T-helper 2 cell treated with Interferon-gamma antibody and Interleukin-4, amounts not matched to agents 100 ng/mL and 5 ng/mL, for 36 hours (primary cell): ENCODE measurements at regions not wholly inside any gene's neighbourhood (a gene's known extent, or its start where the extent isn't known, plus 50 kb on each side); places are given as distances from the start of the nearest gene placed in this dataset.

Source experiments
- intact Hi-C: fragments of 100-400 bp; cut with micrococcal nuclease; formaldehyde crosslinking; loops from one replicate; pipeline ENCODE4 v1.15.1; 2023

DNA sequence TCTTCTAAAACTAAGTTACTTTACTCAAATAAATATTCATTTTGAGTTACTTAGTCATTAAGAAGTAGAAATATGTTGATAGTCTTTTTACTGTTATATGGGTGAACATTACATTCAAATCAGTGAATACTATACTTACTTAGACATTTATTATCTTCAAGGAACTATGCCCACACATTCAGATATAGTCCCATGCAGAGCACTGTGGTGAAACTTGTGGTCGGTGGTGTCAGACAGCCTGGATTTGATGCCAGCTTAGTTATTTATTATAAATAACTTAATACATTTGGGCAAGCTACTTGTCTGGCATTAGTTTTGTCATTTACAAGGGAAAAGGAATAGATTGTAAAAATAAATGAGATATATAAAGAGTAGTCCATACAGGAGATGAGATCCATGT is 149.5 kb downstream of the RAP2B start:
- intact Hi-C loops, result no loop called here

DNA sequence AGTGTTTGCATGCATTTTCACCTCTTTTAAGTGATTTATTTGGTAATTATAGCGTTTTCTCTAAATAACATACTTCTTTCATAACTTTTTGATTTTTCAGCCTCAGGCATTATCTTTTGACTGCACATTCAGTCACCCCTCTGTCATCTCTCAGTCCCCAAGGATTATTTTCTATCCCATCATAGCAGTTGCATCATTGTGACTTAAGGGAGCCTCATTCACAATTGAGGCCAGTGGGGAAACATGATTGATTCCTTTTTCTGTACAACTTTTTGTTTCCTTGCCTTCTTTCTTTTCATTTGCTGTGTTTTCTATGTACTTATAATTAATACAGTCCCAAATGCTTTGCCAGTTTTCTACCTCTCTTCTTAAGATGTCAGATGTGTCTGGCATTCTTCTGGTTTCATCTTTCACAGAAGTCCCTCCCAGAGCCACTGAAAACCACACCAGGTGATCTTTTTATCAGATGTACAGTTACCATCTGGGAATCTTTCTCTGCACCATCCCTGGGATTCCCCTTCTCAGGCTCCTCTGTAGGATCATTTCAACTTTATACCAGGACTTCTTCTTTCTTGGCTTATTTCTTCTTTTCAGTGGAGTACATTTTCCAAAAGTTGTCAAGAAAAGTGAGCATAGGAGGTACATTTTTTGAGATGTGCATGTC is 151.4 kb downstream of the RAP2B start:
- intact Hi-C loops, result no loop called here

DNA sequence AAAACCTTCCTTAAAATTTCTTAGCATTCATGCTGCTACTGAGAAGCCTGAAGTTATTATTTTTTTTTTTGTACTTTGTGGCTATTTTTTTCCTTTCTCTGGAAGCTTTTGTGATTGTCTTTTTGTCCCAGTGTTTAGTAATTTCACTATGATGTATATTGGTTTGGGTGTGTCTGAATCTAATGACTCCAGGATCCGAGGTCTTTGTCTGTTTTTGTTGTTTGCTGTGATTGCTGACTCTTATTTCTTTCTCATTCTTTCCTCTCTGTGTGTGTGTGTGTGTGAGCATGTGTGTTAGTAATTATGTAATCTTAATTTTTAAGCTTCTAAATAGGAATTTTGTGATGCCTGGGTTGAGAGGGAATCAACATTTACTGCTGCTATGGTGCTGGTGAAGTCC is 152.0 kb downstream of the RAP2B start:
- intact Hi-C loops, result no loop called here

DNA sequence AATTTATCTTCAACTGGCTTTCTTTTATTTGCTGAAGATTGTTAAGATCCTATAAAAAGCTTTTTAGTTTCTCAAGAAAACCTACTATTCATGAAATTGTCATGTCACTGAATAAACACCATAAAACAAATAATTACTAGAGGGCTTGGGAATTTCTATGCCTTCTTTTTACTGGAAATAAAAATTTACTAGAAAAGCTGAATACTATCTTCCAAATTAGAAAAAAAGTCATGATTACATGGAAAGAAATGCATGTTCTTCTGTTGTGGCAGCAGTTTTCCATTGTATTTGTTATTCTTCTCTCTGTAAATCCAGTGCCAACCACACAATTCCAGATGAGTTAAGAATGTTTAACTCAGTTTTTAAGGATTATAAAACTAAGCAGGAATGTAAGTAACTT is 153.8 kb downstream of the RAP2B start:
- intact Hi-C loops, result no loop called here

DNA sequence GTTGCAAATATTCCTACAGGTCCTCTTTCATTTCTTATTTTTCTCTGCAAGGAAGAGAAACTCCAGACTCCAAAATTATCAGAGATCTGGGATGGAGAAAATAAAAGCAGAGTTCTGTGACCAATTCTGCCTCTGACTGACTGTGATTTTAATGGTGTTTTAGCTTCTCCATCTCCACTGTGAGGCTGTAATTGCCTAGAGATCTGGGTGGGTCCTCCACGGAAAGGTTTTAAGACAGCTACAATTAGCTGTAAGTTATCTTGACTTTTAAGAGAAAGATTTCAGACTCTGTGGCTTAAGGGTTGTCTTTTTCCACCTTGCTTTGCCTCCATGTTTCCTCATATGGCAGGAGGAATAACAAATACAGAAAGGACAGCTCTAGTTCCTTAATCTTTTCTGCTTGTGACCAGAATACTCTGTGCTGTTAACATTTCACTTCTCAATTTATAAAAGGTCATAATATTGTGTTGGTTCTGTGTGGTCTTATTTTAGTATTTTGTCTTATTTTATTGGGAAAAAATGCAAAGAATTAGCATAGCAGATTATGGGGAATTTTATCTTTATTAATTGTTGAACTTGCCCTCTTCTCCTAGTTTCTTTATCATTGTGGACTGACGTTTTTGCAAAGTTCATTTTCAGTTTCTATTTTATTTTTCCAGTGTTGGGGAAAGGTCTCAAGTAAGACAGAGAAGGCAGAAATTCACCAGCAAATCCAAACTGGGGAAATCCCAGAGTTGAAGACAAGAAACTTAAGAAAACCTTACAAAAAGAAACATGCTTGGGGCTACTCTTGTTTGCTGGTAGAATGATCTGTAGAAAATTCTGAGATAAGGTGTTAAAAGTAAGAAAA is 157.9 kb downstream of the RAP2B start:
- intact Hi-C loops, result no loop called here

DNA sequence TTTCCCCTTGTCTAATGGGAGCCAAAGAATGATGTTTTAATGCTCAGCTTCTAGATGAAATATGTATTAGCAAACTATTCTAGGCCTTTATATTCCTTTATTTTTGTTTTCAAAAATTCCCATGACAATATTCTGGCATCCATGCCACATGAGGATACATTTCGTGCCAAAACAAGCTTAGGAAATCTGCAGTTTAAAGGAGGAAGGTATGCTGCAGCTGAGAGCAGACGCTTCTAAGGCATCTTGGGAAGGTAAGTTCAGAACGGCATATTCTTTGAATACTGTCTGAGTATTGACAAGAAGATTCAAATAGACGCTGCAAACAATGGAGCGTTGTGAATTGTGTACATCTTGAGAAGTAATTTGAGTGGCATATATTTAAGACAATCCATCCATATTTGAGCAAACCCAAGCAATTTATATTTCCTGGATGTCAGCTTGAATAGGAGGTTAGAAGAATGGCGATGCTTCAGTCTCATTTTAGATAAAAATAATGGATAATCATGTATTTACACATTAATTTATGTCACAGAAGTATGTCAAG is 158.6 kb downstream of the RAP2B start:
- intact Hi-C loops, result no loop called here

DNA sequence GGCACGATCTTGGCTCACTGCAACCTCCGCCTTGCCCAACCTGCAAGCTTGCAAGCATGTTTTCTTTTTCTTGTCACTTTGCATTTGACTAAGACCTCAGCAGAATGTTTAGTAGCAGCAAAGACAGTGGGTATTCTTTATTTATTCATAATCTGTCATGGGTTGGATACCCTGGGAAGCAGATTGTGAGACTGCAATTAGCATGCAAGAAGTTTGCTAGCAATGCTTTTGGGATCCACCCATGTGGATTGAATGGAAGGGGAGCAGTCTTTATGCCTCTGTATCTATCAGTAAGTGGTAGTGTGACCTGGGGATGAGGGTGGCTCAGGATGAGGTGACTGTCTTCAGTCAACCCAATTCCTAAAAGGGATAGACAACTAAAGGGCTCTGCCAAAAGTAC is 166.7 kb downstream of the RAP2B start:
- intact Hi-C loops, result no loop called here

DNA sequence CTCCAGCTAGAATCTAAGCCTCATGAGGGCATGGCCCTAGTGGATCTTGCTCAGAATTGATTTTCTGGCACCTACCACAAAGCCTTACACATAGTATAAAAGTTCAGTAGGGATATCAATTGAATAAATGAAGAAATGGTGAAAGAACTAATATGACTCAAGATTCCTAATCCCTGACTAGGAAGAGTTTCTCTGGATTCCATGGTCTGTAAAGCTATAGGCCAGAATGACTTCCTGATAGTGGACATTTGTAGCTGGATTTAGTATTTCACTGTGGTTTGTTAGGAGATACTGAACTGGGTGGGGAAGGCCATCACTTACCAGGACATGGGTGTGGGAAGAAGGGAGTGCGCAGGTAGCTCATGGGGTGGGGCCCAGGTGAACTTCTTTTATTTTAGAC is 168.9 kb downstream of the RAP2B start:
- intact Hi-C loops, result no loop called here

DNA sequence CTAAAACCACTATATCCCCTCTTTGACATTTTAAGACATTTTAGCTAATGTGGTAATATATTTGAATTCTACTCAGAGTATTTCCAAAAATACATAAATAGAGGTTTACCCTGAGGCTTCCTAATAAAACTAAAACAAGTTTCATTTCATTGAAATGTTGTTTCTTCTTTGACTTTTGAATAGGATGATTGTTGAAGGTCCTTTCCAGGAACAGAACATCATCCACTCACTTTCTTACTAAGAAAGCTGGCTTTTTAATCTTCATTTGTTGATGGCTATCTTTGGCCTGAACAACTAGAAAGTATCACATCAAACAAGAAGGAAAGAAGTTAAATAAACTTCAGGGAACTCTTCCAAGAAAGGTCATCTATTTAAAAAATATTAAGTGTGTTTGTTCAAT is 169.7 kb downstream of the RAP2B start:
- intact Hi-C loops, result no loop called here

DNA sequence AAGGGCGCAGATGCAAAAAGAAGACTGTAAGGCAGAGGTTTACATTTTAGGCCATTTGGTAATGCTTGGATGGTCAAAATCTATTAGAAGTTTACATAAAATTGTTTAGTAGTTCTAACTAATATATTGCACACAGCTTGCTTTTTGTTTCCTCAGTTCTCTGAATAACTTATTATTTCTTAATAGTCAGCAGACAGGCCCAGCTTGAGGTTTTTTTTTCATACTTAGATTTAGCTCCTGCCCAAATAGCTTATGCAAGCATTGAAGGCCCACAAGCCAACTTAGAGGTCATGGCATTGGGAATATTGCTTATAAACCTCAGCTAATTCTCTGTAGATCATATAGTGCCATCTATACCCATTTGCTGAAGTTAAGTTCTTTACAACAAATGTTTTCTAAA is 172.5 kb downstream of the RAP2B start:
- intact Hi-C loops, result no loop called here

DNA sequence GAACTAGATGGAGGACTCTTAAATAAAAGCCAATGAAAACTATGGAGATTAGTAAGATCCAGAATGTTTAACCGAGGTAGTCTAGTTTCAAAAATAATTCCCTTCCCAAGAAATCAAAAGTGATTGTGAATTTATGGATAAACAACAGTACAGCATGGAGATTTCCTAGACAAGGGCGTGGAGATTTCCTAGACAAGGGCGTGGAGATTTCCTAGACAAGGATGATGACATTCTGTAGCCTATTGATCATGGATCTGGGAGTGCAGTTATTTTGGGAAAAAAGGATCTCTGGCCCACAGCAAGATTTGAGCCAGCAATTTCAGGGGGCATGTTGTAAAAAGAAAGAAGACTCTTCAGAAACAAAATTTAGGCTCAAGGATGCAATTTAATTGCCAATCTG is 175.3 kb downstream of the RAP2B start:
- intact Hi-C loops, result no loop called here

DNA sequence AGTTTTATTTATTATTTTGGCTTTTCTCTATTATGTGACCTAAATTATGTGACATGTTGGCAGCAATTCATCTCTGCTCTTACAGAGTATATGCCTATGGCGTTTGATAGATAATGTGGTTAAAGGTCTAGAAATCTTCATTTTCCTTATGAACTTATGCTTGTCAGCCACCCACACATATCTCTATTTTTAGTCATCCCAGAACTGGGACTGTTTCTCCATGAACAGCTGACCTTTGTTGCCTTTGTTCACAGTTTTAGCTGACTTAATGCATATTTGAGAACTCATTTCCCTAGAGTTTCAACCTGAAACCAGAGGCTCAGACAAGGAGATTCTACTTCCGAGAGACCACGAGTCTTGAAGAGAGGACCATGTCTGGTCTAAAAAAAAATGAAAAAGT is 176.5 kb downstream of the RAP2B start:
- intact Hi-C loops, result no loop called here

DNA sequence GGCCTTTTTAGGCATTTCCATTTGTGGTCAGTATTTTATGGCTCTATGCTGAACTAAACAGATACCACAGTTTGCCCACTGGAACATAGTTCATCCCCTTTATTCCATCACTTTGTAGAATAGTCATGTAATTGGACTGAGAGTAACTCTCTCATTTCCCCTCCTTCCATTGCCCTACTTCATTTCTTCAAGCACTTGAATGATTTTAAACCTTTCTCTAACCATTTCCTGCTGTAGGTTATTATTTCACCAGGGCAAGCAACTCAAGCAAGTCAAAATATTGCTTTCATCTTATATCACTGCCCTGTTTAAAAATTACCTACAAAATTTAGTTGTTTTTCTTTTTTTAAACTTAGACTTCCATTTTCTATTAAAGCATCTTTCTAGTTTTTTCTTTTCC is 177.0 kb downstream of the RAP2B start:
- intact Hi-C loops, result no loop called here

DNA sequence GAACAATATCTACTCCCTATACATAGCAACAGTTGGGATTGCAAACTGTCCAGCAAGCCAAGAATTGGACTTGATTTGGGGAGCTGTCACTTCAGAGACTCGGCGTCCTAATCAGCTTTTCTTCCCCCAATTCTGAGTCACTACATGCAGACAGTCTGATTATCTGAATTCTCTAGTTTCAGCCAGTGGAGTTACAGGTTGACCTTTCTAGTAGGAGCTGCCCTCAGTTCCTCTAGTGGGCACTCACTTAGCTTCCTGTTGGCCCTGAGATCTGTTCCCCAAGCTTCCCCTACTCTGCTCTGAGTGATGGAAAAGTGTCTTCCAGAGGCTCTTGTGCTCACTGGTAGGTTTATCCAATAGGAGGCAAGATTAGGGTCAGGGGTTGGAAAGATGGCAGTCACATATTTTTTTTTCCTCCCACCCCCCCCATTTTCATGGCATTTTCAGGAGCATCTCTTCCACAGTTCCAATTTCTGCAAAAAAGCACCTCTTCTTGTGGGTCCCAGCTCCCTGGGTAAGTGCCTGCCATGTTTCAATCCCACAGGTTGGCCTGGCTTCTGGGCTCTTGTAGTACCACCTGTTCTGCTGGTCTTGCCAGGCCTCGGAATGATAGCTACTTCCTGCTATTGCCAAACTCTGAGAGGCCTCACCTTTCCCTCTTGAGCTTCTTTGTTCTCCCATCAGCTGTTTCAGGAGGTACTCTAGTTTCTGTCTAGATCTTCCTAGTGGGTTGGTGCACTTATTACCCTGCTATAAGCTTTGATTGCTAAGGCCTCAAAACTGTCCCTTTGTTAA is 182.2 kb downstream of the RAP2B start:
- intact Hi-C loops, result no loop called here

DNA sequence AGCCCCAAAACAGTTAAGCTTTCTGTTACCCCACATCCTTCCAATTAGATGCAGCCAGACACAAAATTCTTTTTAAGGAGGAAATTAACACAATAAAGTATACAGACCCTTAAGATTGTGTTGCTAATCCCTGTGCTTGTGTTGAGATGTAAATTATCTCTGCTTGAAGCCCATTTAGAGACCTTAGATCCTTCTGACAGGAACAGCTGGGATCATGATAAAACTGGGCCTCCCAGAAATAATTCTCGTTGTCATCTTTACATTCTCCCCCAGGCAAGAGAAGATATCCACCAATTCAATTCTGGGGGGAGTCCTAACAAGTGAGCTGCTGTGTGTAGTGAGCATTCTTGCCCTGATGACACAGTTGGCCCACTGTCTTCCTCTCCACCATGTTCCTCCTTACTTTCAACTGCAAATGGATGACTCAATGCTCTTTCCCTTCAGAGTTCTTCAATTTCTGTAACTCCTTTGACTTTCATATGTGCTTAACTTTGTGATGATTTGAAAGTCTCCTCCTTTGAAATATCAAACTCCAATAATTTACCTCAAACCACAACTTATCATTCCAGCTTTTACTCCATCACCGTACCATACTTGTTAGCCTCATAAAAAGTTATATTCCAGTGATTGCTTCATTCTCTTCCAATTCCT is 186.6 kb downstream of the RAP2B start:
- intact Hi-C loops, result no loop called here

DNA sequence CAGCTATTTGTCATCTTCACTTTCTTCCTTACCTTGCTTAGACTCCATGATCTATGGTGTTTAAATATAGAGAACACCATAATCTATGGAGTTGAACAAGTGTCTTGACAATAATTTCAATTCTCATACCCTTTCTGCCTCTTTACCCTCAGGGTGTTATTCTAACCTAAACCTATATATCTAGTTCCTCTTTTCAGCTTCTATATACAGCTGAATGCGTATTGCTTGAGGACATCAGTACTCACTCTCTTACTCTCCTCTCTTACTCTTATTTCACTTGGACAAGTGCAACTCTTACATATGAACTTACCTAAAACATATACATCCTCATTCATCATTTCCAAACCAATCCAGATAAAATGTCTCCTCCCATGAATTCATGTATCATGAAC is 187.1 kb downstream of the RAP2B start:
- intact Hi-C loops, result no loop called here

DNA sequence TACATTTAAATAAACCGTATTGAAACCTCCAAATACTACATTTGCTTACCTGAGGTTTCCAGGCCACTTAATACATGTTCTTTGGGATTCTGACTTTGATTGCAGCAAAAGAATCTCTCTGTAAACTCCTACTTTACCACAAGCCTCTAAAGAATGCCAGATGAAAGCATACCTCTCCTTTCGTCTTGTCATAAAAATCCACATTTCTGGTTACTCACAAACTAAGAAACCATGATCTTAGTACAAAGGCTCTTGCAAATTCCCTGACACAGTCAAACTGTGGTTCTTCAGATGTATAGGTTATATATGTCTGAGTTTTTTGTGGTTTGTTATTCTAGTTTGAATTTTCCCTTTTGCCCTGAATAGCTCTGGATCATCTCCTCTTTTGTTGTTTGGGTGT is 188.4 kb downstream of the RAP2B start:
- intact Hi-C loops, result no loop called here

DNA sequence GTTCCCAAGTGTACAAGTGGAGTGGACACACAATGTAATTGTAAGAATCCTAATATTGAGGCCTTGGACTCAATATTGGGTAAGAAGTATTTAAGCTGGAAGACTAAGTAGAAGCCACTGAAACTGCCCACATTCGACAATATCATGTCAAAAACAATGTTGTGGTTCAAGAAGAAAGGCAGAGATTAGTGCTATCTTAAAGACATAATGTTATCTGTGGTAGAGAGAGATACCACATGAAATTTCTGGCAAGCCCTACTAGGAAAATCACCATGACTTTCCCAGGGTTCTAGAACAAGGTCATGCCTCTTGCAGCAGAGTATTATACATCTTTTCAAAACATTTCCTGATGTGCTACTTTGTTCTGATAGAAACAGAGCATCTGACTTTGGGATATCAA is 192.6 kb downstream of the RAP2B start:
- intact Hi-C loops, result no loop called here

DNA sequence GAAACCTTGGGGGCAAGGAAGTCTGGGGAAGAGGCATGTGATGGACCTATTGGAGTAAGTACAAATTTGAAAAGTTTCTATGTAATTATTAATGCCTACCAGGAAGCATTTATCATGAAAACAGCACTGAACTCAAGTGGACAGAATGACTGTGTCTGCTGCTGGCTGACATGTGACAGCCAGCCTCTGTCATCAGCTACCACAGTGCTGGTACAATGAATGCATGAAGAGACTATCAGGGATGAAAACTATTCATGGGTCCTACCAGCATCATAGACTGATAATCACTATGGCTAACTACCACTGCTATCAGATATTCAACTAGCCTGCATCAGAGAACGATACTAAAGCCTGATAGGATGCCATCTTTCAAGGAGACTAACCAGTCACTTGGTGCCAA is 193.5 kb downstream of the RAP2B start:
- intact Hi-C loops, result no loop called here

DNA sequence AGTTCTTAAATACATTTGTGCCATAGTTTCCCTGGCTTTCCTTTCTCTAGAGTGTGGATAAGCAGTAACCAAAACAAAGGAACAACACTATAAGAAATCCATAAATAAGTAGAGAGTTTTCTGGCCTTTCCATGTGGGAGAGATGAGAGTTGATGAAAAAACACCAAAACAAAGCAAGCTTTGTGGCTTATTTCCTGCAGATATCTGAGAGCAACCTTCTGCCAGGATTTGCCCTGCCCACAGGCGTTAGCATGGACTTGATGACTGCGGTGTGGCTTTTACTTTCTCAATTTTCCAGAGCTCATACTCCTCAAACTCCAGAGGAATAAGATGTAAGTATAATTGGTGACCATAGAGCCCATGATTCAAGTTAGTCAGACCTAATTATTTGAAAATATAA is 194.9 kb downstream of the RAP2B start:
- intact Hi-C loops, result no loop called here

DNA sequence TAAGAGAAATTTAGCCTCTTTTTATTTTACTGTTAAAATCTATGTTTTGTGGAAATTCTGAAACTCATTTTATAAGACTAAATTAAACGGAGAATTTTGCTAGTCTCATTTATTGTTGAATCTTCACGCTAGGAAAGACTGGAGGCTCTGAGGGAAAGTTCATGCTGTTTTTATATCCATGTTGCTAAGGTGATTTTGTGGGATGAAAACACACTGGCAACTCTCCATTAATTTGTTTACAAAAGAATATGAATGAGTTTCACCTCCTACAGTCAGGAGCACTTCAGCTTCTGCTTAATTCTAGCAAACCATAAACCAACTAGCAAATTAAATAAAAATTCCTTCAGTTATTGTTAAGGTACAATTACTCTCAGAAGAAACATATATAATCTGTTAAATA is 195.4 kb downstream of the RAP2B start:
- intact Hi-C loops, result no loop called here
